Liver (tissue), 8 donors: ENCODE measurements at regions not wholly inside any gene's neighbourhood (a gene's known extent, or its start where the extent isn't known, plus 50 kb on each side); places are given as distances from the start of the nearest gene placed in this dataset.

ENCODE experiments used
- DNase-seq: peaks from one replicate; pipeline ENCODE4 v3.0.0-alpha.2; 2017; ENCODE audit warnings: low spot score
- H3K27ac ChIP-seq, 2 donors: one replicate each; pipeline ENCODE4 v1.7.0; 2013; ENCODE audit warnings: inconsistent platforms in 2 of 2, low read length in 2 of 2, control low read depth in 1 of 2, low read depth in 1 of 2, mild to moderate bottlenecking in 1 of 2
- H3K27me3 ChIP-seq, 4 donors: one replicate each; pipeline versions ENCODE4 v1.6.1 to v1.7.0; 2013; ENCODE audit warnings: low read length in 3 of 4, inconsistent platforms in 1 of 4, mild to moderate bottlenecking in 1 of 4, moderate library complexity in 1 of 4; ENCODE audit not compliant: control insufficient read depth in 4 of 4, insufficient read depth in 4 of 4
- H3K36me3 ChIP-seq, 4 donors: one replicate each; pipeline versions ENCODE4 v1.6.1 to v1.7.0; 2013; ENCODE audit warnings: low read length in 3 of 4, mild to moderate bottlenecking in 3 of 4, low read depth in 1 of 4, moderate library complexity in 1 of 4; ENCODE audit not compliant: control insufficient read depth in 4 of 4, insufficient read depth in 3 of 4
- H3K4me1 ChIP-seq, 4 donors: one replicate each; pipeline versions ENCODE4 v1.6.1 to v1.7.0; 2013; ENCODE audit warnings: low read length in 3 of 4, mild to moderate bottlenecking in 3 of 4, moderate library complexity in 1 of 4; ENCODE audit not compliant: control insufficient read depth in 4 of 4, insufficient read depth in 4 of 4
- H3K4me3 ChIP-seq, 3 donors: one replicate each; pipeline versions ENCODE4 v1.6.1 to v1.7.0; 2013; ENCODE audit warnings: low read length in 3 of 3, control low read depth in 1 of 3, low read depth in 1 of 3, mild to moderate bottlenecking in 1 of 3
- H3K9ac ChIP-seq, 2 donors: one replicate each; pipeline ENCODE4 v1.7.0; 2013; ENCODE audit warnings: low read length in 2 of 2, mild to moderate bottlenecking in 2 of 2, moderate library complexity in 2 of 2, control low read depth in 1 of 2, low read depth in 1 of 2
- H3K9me3 ChIP-seq, 4 donors: one replicate each; pipeline versions ENCODE4 v1.6.1 to v1.7.0; 2013; ENCODE audit warnings: low read length in 3 of 4; ENCODE audit not compliant: control insufficient read depth in 4 of 4
- EGR1 ChIP-seq, 2 donors: IDR thresholded peaks; 2 replicates each; pipeline ENCODE4 v1.6.1; 2016 to 2018; ENCODE audit warnings: antibody characterized with exemption in 2 of 2, low read depth in 2 of 2
- FOXA1 ChIP-seq: IDR thresholded peaks from 2 replicates; pipeline ENCODE4 v1.6.1; 2016; ENCODE audit warnings: antibody characterized with exemption
- GABPA ChIP-seq, 2 donors: IDR thresholded peaks in 1 of 2; conservative IDR thresholded peaks in 1 of 2; 2 replicates each; pipeline ENCODE4 v1.6.1; 2016; ENCODE audit warnings: antibody characterized with exemption in 2 of 2, mild to moderate bottlenecking in 1 of 2, moderate library complexity in 1 of 2
- HNF4A ChIP-seq, 2 donors: conservative IDR thresholded peaks; 2 replicates each; pipeline ENCODE4 v1.6.1; 2016; ENCODE audit warnings: antibody characterized with exemption in 2 of 2, mild to moderate bottlenecking in 2 of 2
- HNF4G ChIP-seq: IDR thresholded peaks from 2 replicates; pipeline ENCODE4 v1.6.1; 2016; ENCODE audit warnings: antibody characterized with exemption
- JUND ChIP-seq, 2 donors: IDR thresholded peaks; 2 replicates each; pipeline ENCODE4 v1.6.1; 2016; ENCODE audit warnings: antibody characterized with exemption in 2 of 2
- NR2F2 ChIP-seq: IDR thresholded peaks from 2 replicates; pipeline ENCODE4 v1.6.1; 2016; ENCODE audit warnings: antibody characterized with exemption
- RAD21 ChIP-seq, 2 donors: IDR thresholded peaks; 2 replicates each; pipeline ENCODE4 v1.6.1; 2016; ENCODE audit warnings: antibody characterized with exemption in 2 of 2, mild to moderate bottlenecking in 2 of 2
- RXRA ChIP-seq, 2 donors: IDR thresholded peaks; 2 replicates each; pipeline ENCODE4 v1.6.1; 2017 to 2018; ENCODE audit warnings: antibody characterized with exemption in 2 of 2, mild to moderate bottlenecking in 1 of 2
- TAF1 ChIP-seq: conservative IDR thresholded peaks from 2 replicates; pipeline ENCODE4 v1.6.1; 2016; ENCODE audit warnings: antibody characterized with exemption, mild to moderate bottlenecking
- YY1 ChIP-seq: IDR thresholded peaks from 2 replicates; pipeline ENCODE4 v1.6.1; 2016; ENCODE audit warnings: antibody characterized with exemption, mild to moderate bottlenecking
- WGBS: extraction: QIAGEN DNeasy Blood & Tissue Kit; methylation state at CpG from one replicate; pipeline ENCODE4 v1.1.7; 2013; 5-methylcytosine and 5-hydroxymethylcytosine counted together
- TF ChIP-seq, protein P1 (sequence below): IDR thresholded peaks from 2 replicates; pipeline ENCODE4 v1.6.1; 2016; ENCODE audit warnings: antibody characterized with exemption
- TF ChIP-seq, protein P2 (sequence below): fragments of 150-350 bp; IDR thresholded peaks from 2 replicates; pipeline ENCODE4 v1.5.1; 2017; ENCODE audit warnings: improper control_type of control experiment, low read depth, low read length; ENCODE audit not compliant: missing input control
- TF ChIP-seq, protein P3 (sequence below): IDR thresholded peaks from 2 replicates; pipeline ENCODE4 v1.6.1; 2016; ENCODE audit warnings: antibody characterized with exemption, mild to moderate bottlenecking
- TF ChIP-seq, protein P4 (sequence below): IDR thresholded peaks from 2 replicates; pipeline ENCODE4 v1.6.1; 2016; ENCODE audit warnings: antibody characterized with exemption
- TF ChIP-seq, protein P5 (sequence below): IDR thresholded peaks from 2 replicates; pipeline ENCODE4 v1.6.1; 2016; ENCODE audit warnings: antibody characterized with exemption
- donor health status: healthy.
- donor health status: healthy.
- donor health status: healthy.
- donor health status: healthy.
- donor health status: healthy.

DNA sequence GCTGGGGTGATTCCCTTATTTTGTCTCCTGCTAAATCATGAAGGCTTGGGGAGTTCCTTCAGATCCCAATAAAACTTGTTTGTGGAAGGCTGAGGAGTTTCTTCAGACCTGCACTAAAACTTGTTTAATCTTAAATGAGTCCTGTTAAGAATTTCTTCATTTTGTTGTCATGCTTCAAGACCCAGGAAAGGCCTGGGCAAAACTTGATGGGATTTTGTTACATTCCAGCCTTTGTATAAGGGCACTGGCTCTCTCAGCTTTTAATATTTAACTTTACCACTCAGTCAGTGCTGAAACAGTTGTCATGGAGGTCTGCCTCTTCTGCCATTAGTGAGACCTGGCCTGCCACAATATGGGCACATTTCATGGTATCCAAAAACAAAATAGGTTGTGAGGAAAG lies 699.0 kb downstream of the ETS1 start:
- no peak overlapping the region for H3K4me3 ChIP-seq
- no peak for DNase-seq
- H3K36me3 ChIP-seq: no peaks in the 10 kb centered on the region
- H3K9ac ChIP-seq: no peak overlapping the region
- no peaks in the 10 kb centered on the region for H3K4me1 ChIP-seq
- peaks cover 0 to 3% (median 0%) of the 10 kb centered on the region in 4 donors for H3K27me3 ChIP-seq
- TF ChIP-seq, protein P1, sequence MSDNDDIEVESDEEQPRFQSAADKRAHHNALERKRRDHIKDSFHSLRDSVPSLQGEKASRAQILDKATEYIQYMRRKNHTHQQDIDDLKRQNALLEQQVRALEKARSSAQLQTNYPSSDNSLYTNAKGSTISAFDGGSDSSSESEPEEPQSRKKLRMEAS: no peak
- TF ChIP-seq RXRA (IDR thresholded peaks at IDR 0.05): no peak
- TF ChIP-seq, protein P2, sequence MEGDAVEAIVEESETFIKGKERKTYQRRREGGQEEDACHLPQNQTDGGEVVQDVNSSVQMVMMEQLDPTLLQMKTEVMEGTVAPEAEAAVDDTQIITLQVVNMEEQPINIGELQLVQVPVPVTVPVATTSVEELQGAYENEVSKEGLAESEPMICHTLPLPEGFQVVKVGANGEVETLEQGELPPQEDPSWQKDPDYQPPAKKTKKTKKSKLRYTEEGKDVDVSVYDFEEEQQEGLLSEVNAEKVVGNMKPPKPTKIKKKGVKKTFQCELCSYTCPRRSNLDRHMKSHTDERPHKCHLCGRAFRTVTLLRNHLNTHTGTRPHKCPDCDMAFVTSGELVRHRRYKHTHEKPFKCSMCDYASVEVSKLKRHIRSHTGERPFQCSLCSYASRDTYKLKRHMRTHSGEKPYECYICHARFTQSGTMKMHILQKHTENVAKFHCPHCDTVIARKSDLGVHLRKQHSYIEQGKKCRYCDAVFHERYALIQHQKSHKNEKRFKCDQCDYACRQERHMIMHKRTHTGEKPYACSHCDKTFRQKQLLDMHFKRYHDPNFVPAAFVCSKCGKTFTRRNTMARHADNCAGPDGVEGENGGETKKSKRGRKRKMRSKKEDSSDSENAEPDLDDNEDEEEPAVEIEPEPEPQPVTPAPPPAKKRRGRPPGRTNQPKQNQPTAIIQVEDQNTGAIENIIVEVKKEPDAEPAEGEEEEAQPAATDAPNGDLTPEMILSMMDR: no peak
- TF ChIP-seq HNF4G: no peak
- TF ChIP-seq, protein P3, sequence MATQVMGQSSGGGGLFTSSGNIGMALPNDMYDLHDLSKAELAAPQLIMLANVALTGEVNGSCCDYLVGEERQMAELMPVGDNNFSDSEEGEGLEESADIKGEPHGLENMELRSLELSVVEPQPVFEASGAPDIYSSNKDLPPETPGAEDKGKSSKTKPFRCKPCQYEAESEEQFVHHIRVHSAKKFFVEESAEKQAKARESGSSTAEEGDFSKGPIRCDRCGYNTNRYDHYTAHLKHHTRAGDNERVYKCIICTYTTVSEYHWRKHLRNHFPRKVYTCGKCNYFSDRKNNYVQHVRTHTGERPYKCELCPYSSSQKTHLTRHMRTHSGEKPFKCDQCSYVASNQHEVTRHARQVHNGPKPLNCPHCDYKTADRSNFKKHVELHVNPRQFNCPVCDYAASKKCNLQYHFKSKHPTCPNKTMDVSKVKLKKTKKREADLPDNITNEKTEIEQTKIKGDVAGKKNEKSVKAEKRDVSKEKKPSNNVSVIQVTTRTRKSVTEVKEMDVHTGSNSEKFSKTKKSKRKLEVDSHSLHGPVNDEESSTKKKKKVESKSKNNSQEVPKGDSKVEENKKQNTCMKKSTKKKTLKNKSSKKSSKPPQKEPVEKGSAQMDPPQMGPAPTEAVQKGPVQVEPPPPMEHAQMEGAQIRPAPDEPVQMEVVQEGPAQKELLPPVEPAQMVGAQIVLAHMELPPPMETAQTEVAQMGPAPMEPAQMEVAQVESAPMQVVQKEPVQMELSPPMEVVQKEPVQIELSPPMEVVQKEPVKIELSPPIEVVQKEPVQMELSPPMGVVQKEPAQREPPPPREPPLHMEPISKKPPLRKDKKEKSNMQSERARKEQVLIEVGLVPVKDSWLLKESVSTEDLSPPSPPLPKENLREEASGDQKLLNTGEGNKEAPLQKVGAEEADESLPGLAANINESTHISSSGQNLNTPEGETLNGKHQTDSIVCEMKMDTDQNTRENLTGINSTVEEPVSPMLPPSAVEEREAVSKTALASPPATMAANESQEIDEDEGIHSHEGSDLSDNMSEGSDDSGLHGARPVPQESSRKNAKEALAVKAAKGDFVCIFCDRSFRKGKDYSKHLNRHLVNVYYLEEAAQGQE: no peak
- TF ChIP-seq, protein P4, sequence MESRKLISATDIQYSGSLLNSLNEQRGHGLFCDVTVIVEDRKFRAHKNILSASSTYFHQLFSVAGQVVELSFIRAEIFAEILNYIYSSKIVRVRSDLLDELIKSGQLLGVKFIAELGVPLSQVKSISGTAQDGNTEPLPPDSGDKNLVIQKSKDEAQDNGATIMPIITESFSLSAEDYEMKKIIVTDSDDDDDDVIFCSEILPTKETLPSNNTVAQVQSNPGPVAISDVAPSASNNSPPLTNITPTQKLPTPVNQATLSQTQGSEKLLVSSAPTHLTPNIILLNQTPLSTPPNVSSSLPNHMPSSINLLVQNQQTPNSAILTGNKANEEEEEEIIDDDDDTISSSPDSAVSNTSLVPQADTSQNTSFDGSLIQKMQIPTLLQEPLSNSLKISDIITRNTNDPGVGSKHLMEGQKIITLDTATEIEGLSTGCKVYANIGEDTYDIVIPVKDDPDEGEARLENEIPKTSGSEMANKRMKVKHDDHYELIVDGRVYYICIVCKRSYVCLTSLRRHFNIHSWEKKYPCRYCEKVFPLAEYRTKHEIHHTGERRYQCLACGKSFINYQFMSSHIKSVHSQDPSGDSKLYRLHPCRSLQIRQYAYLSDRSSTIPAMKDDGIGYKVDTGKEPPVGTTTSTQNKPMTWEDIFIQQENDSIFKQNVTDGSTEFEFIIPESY: no peak
- TF ChIP-seq, protein P5, sequence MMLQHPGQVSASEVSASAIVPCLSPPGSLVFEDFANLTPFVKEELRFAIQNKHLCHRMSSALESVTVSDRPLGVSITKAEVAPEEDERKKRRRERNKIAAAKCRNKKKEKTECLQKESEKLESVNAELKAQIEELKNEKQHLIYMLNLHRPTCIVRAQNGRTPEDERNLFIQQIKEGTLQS: no peak
- H3K9me3 ChIP-seq: peaks cover 0 to 5% (median 3%) of the 10 kb centered on the region in 4 donors
- no peak overlapping the region for H3K27ac ChIP-seq

DNA sequence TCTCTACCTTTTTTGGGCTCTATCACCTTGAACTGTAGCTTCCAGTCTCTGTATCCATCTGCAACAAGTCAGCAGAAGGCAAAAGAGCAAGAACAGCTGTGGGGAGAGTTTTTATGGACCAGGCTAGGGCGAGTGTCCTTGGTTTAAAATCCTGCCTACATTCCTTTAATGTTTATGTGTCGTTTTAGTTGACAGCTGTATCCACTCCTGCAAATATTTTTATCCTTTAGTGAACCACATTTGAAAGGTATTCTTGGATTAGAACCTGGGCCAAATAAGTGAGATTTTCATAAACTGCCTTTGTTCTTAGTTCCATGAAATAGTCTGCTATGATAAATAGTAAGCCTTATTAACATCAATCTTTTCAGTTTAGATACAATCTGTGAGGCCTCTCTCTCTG lies 712.2 kb downstream of the ETS1 start:
- no peak for DNase-seq
- Histone ChIP-seq H3K9me3 (no peaks in the 10 kb centered on the region), H3K9ac (no peak overlapping the region), H3K27ac (no peak overlapping the region), H3K4me3 (no peak overlapping the region), H3K36me3 (no peaks in the 10 kb centered on the region), H3K27me3 (no peaks in the 10 kb centered on the region), H3K4me1 (no peaks in the 10 kb centered on the region)
- WGBS: 66% methylated on average over 2 of the region's 2 CpGs
- TF ChIP-seq RAD21 (IDR thresholded peaks at IDR 0.05) (no peak), FOXA1 (no peak), NR2F2 (no peak), TAF1 (no peak), RXRA (IDR thresholded peaks at IDR 0.05) (no peak), HNF4A (conservative IDR thresholded peaks at IDR 0.05) (no peak), HNF4G (no peak), YY1 (no peak), EGR1 (IDR thresholded peaks at IDR 0.05; ENCODE audit: low read depth in 2 of 2) (no peak), GABPA (IDR thresholded peaks at IDR 0.05 in 1 of 2, conservative IDR thresholded peaks at IDR 0.05 in 1 of 2) (no peak), JUND (IDR thresholded peaks at IDR 0.05) (no peak)
- TF ChIP-seq, protein P3: no peak
- TF ChIP-seq, protein P4: no peak
- TF ChIP-seq, protein P2: no peak
